WTC11 (cell line): ENCODE measurements at regions not wholly inside any gene's neighbourhood (a gene's known extent, or its start where the extent isn't known, plus 50 kb on each side); places are given as distances from the start of the nearest gene placed in this dataset.

ENCODE experiments used
- ATAC-seq: fragments of 200-7000 bp; cut with Tn5 transposase; 2 replicates; pipeline ENCODE4 v1.10.0; 2021; ENCODE audit warnings: mild to moderate bottlenecking, moderate library complexity
- CTCF ChIA-PET: fragments of 300-600 bp; sonication (Branson Sonifier 250); formaldehyde crosslinking; loops from one replicate; lab custom pipeline; 2021; ENCODE audit warnings: antibody characterized with exemption; lab: Charles Lee
- POLR2A ChIA-PET: fragments of 350-600 bp; sonication (Branson Sonifier 250); formaldehyde crosslinking; loops from one replicate; lab custom pipeline; 2021; ENCODE audit warnings: antibody characterized with exemption; lab: Charles Lee
- DNase-seq: peaks from one replicate; pipeline ENCODE4 v3.0.0; 2021; ENCODE audit warnings: low spot score
- H3K27ac Mint-ChIP-seq: 2 replicates; pipeline ENCODE4 v1.8.0; 2021; ENCODE audit warnings: mixed read lengths
- H3K27me3 Mint-ChIP-seq: 2 replicates; pipeline ENCODE4 v1.8.0; 2021; ENCODE audit warnings: low read depth, mild to moderate bottlenecking, moderate library complexity, mixed read lengths
- H3K36me3 Mint-ChIP-seq: 2 replicates; pipeline ENCODE4 v1.8.0; 2021; ENCODE audit warnings: mixed read lengths
- H3K4me1 Mint-ChIP-seq: 2 replicates; pipeline ENCODE4 v1.8.0; 2022; ENCODE audit warnings: mixed read lengths
- H3K4me3 Mint-ChIP-seq: 2 replicates; pipeline ENCODE4 v1.8.0; 2021; ENCODE audit warnings: mild to moderate bottlenecking, moderate library complexity, mixed read lengths
- H3K9me3 Mint-ChIP-seq: 2 replicates; pipeline ENCODE4 v1.8.0; 2021; ENCODE audit warnings: mixed read lengths
- CBFB ChIP-seq: sonication (generic); formaldehyde crosslinking; IDR thresholded peaks from 2 replicates; pipeline ENCODE4 v1.8.1; 2022; ENCODE audit warnings: mild to moderate bottlenecking, low read depth, missing genetic modification reagents
- ELF4 ChIP-seq: sonication (generic); formaldehyde crosslinking; IDR thresholded peaks from 2 replicates; pipeline ENCODE4 v1.8.1; 2022; ENCODE audit warnings: low read depth, mild to moderate bottlenecking, moderate library complexity, missing genetic modification reagents
- IRF2 ChIP-seq: sonication (generic); formaldehyde crosslinking; IDR thresholded peaks from 2 replicates; pipeline ENCODE4 v1.8.0; 2022; ENCODE audit warnings: low read depth, missing genetic modification reagents, borderline replicate concordance
- OVOL2 ChIP-seq: fragments of 250-450 bp; sonication (Bioruptor Pico); IDR thresholded peaks from 2 replicates; pipeline ENCODE4 v1.9.0; 2021; ENCODE audit warnings: mild to moderate bottlenecking, borderline replicate concordance
- RELA ChIP-seq: sonication (generic); formaldehyde crosslinking; IDR thresholded peaks from 2 replicates; pipeline ENCODE4 v1.8.1; 2022; ENCODE audit warnings: missing genetic modification reagents, mild to moderate bottlenecking, borderline replicate concordance
- RORB ChIP-seq: fragments of 250-450 bp; sonication (Bioruptor Pico); IDR thresholded peaks from 2 replicates; pipeline ENCODE4 v1.9.0; 2021; ENCODE audit warnings: mild to moderate bottlenecking
- SMAD3 ChIP-seq: sonication (generic); formaldehyde crosslinking; IDR thresholded peaks from 2 replicates; pipeline ENCODE4 v1.8.0; 2022; ENCODE audit warnings: missing genetic modification reagents, mild to moderate bottlenecking, borderline replicate concordance
- SP1 ChIP-seq: sonication (generic); formaldehyde crosslinking; conservative IDR thresholded peaks from 2 replicates; pipeline ENCODE4 v1.8.1; 2022; ENCODE audit warnings: missing genetic modification reagents
- TEAD1 ChIP-seq: sonication (generic); formaldehyde crosslinking; IDR thresholded peaks from 2 replicates; pipeline ENCODE4 v1.8.0; 2022; ENCODE audit warnings: mild to moderate bottlenecking, missing genetic modification reagents
- ZNF416 ChIP-seq: fragments of 250-450 bp; sonication (Bioruptor Pico); IDR thresholded peaks from 2 replicates; pipeline ENCODE4 v1.9.0; 2021; ENCODE audit warnings: mild to moderate bottlenecking, inconsistent platforms
- ZNF423 ChIP-seq: fragments of 250-450 bp; sonication (Bioruptor Pico); IDR thresholded peaks from 2 replicates; pipeline ENCODE4 v2.1.2; 2022; ENCODE audit warnings: mild to moderate bottlenecking, moderate library complexity
- TF ChIP-seq, protein P1 (sequence below): sonication (generic); formaldehyde crosslinking; IDR thresholded peaks from 2 replicates; pipeline ENCODE4 v1.8.1; 2022; ENCODE audit warnings: low read depth, missing genetic modification reagents, borderline replicate concordance
- TF ChIP-seq, protein P2 (sequence below): sonication (generic); formaldehyde crosslinking; IDR thresholded peaks from 2 replicates; pipeline ENCODE4 v1.8.0; 2022; ENCODE audit warnings: mild to moderate bottlenecking, missing genetic modification reagents
- TF ChIP-seq, protein P3 (sequence below): sonication (generic); formaldehyde crosslinking; IDR thresholded peaks from 2 replicates; pipeline ENCODE4 v1.8.1; 2022; ENCODE audit warnings: mild to moderate bottlenecking, missing genetic modification reagents, moderate library complexity, borderline replicate concordance
- TF ChIP-seq, protein P4 (sequence below): sonication (generic); formaldehyde crosslinking; conservative IDR thresholded peaks from 2 replicates; pipeline ENCODE4 v1.8.1; 2022; ENCODE audit warnings: mild to moderate bottlenecking, missing genetic modification reagents
- TF ChIP-seq, protein P5 (sequence below): fragments of 250-450 bp; sonication (Bioruptor Pico); IDR thresholded peaks from 2 replicates; pipeline ENCODE4 v2.1.2; 2022; ENCODE audit warnings: mild to moderate bottlenecking, moderate library complexity

DNA sequence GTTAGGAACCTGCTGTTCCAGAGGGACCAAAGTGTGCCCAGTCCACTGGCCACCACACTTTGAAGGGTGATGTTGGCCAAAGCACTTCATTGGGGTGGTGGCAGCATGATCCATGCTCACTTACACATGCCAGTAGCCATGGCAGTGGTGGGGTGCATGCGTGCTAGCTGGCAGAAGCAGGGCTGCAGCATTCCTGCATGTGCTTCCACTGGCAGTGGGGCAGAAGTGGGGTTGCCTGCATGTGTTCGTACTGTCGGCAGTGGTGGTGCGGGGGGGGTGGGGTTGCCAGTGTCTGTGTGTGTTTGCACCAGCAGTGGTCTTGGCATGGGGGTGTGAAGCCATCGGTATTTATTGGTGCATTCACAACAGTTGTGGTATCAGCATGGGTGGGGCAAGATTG is 260.3 kb upstream of the ANKH start (continued):
- TF ChIP-seq, protein P1, sequence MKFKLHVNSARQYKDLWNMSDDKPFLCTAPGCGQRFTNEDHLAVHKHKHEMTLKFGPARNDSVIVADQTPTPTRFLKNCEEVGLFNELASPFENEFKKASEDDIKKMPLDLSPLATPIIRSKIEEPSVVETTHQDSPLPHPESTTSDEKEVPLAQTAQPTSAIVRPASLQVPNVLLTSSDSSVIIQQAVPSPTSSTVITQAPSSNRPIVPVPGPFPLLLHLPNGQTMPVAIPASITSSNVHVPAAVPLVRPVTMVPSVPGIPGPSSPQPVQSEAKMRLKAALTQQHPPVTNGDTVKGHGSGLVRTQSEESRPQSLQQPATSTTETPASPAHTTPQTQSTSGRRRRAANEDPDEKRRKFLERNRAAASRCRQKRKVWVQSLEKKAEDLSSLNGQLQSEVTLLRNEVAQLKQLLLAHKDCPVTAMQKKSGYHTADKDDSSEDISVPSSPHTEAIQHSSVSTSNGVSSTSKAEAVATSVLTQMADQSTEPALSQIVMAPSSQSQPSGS (CRISPR knock-in tag): no peak
- TF ChIP-seq CBFB (CRISPR knock-in tag) (no peak), ZNF416 (CRISPR knock-in tag) (no peak), RELA (CRISPR knock-in tag) (no peak)
- TF ChIP-seq, protein P2, sequence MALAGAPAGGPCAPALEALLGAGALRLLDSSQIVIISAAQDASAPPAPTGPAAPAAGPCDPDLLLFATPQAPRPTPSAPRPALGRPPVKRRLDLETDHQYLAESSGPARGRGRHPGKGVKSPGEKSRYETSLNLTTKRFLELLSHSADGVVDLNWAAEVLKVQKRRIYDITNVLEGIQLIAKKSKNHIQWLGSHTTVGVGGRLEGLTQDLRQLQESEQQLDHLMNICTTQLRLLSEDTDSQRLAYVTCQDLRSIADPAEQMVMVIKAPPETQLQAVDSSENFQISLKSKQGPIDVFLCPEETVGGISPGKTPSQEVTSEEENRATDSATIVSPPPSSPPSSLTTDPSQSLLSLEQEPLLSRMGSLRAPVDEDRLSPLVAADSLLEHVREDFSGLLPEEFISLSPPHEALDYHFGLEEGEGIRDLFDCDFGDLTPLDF (CRISPR knock-in tag): no peak
- TF ChIP-seq, all 79 proteins: peak for 0

DNA sequence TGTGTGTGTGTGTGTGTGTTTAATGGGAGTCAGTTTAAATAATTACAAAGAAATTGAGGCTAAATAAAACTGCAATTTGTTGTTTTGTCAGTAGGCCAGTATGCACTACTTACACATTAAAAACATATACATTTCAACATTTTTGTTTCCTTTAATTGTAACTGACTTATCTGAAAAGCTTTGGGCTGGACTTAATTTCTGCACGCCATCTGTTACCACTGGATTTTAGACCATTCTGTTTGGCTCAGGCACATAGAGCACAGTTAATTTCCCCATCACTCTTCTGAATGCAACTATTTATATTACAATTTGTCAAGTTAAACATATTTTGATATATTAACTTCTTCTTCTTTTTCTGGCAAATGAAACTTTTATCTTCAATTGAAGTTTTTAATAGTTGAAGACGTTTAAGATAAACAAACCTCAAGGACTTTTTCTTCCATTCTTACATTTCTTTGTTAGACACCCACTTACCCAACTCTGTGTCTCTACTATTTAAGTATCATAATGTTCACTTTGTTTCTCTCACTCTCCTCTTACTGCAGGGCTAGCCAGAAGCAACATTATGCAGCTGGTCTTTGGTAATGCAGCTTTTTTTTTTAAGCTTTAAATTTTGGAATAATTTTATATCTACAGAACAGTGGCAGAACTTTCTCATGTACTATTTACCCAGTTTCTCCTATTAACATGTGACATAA is 253.4 kb upstream of the ANKH start:
- TF ChIP-seq ZNF423: no peak
- TF ChIP-seq, protein P2 (CRISPR knock-in tag): no peak
- no peak for TF ChIP-seq TEAD1 (CRISPR knock-in tag)
- TF ChIP-seq, protein P3, sequence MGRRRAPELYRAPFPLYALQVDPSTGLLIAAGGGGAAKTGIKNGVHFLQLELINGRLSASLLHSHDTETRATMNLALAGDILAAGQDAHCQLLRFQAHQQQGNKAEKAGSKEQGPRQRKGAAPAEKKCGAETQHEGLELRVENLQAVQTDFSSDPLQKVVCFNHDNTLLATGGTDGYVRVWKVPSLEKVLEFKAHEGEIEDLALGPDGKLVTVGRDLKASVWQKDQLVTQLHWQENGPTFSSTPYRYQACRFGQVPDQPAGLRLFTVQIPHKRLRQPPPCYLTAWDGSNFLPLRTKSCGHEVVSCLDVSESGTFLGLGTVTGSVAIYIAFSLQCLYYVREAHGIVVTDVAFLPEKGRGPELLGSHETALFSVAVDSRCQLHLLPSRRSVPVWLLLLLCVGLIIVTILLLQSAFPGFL (CRISPR knock-in tag): no peak
- TF ChIP-seq RORB (CRISPR knock-in tag): no peak
- no peak for TF ChIP-seq IRF2 (CRISPR knock-in tag)
- POLR2A ChIA-PET: no interaction called here
- DNase-seq: no peak
- Mint-ChIP-seq H3K36me3 (peaks cover 15% of the 10 kb centered on the region), H3K27ac (no peak overlapping the region), H3K9me3 (peaks cover 25% of the 10 kb centered on the region), H3K4me3 (no peak overlapping the region), H3K27me3 (no peaks in the 10 kb centered on the region; the same call in 1 of the 2 replicates), H3K4me1 (no peaks in the 10 kb centered on the region)
- ATAC-seq: no peak
- CTCF ChIA-PET: interaction anchor here (0.6 to 1.5 kb wide), 1 partner anchor 19 kb away, joined by 3 to 4 read pairs; no protein-coding TSS in a partner anchor

DNA sequence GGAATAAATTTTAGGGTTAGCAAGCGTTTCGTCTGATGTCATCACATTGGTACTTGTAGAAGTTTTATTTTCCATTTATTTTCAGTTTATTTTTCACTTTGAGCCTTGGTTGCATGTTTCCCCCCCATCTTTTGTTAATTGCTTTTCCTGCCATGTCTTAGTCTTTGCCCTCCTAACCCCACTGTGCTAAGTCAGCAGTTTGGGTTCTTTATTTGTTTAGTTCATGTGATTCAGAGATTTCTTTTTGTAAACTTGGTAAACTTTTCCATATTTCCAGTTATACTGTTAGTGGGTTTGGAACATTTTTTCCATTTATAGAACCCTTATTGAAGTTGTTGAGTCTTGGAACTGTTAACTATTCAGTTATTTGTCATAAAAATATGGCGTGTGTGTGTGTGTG is 252.9 kb upstream of the ANKH start:
- DNase-seq: no peak
- Mint-ChIP-seq H3K27ac (no peak overlapping the region), H3K9me3 (peaks cover 25% of the 10 kb centered on the region), H3K4me3 (no peak overlapping the region), H3K4me1 (no peaks in the 10 kb centered on the region), H3K36me3 (peaks cover 15% of the 10 kb centered on the region), H3K27me3 (no peaks in the 10 kb centered on the region; the same call in 1 of the 2 replicates)
- CTCF ChIA-PET: interaction anchor here (1.5 kb wide), 1 partner anchor 19 kb away, joined by 4 read pairs; no protein-coding TSS in a partner anchor
- TF ChIP-seq, protein P2 (CRISPR knock-in tag): no peak
- TF ChIP-seq, protein P4, sequence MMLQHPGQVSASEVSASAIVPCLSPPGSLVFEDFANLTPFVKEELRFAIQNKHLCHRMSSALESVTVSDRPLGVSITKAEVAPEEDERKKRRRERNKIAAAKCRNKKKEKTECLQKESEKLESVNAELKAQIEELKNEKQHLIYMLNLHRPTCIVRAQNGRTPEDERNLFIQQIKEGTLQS (CRISPR knock-in tag): no peak
- TF ChIP-seq ELF4 (CRISPR knock-in tag): no peak
- TF ChIP-seq SMAD3 (CRISPR knock-in tag): no peak
- no peak for TF ChIP-seq OVOL2 (CRISPR knock-in tag)
- no peak for TF ChIP-seq SP1 (CRISPR knock-in tag)
- TF ChIP-seq, protein P5, sequence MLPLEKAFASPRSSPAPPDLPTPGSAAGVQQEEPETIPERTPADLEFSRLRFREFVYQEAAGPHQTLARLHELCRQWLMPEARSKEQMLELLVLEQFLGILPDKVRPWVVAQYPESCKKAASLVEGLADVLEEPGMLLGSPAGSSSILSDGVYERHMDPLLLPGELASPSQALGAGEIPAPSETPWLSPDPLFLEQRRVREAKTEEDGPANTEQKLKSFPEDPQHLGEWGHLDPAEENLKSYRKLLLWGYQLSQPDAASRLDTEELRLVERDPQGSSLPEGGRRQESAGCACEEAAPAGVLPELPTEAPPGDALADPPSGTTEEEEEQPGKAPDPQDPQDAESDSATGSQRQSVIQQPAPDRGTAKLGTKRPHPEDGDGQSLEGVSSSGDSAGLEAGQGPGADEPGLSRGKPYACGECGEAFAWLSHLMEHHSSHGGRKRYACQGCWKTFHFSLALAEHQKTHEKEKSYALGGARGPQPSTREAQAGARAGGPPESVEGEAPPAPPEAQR: no peak
- POLR2A ChIA-PET: no interaction called here
- no peak for ATAC-seq
